ENCODE measurements at regions not wholly inside any gene's neighbourhood (a gene's known extent, or its start where the extent isn't known, plus 50 kb on each side); places are given as distances from the start of the nearest gene placed in this dataset.
"Not testable (repeated sequence)": the region's sequence is repeated elsewhere in the genome, so short reads cannot be mapped to it uniquely, and the experiment has no call there.

DNA sequence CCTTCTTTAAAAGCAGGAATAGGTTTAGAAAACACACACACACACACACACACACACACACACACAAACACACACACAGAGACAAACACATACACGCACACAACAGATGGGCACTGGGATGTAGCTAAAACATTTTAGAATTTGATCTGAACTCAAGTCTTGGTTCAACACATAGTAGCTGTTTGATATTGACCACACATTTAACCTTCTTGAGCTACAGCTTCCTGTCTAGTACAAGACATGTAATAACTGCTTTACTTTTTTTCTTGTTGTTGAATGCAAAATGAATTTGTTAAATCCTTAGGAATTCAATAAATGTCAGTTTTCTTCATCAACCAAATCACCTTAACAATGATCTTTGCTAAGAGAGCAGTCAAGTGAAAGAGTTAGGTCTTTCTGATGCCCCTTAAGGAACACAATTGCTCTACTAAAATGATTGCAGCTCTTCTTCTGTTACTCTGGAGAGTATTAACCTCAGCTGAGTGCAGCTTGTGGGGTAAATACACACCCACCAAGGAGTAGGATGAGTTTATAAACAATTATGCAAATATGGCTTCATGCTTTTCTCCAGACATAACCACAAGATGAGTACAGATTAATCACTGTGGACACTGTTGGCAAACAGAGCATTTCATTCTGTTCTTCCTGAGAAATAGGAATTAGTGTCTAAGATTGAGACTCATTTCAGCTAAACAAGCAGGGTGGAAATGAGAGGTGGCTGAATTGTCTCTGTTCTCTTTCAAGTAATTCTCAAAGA is 302.9 kb upstream of the PAPPA start:
- Histone ChIP-seq H3K27me3 (ENCODE audit: control insufficient read depth in 1 of 2, insufficient read depth in 2 of 2, low read length in 2 of 2) (no peaks in the 10 kb centered on the region), H3K27ac (ENCODE audit: low read depth, low read length) (no peak overlapping the region), H3K9me3 (ENCODE audit: low read length) (no peaks in the 10 kb centered on the region), H3K4me3 (ENCODE audit: low read depth in 1 of 2, low read length in 2 of 2) (no peak overlapping the region), H3K36me3 (ENCODE audit: insufficient read depth, low read length) (no peaks in the 10 kb centered on the region), H3K9ac (ENCODE audit: low read length) (no peak overlapping the region), H3K4me1 (ENCODE audit: insufficient read depth, low read length) (no peaks in the 10 kb centered on the region)

DNA sequence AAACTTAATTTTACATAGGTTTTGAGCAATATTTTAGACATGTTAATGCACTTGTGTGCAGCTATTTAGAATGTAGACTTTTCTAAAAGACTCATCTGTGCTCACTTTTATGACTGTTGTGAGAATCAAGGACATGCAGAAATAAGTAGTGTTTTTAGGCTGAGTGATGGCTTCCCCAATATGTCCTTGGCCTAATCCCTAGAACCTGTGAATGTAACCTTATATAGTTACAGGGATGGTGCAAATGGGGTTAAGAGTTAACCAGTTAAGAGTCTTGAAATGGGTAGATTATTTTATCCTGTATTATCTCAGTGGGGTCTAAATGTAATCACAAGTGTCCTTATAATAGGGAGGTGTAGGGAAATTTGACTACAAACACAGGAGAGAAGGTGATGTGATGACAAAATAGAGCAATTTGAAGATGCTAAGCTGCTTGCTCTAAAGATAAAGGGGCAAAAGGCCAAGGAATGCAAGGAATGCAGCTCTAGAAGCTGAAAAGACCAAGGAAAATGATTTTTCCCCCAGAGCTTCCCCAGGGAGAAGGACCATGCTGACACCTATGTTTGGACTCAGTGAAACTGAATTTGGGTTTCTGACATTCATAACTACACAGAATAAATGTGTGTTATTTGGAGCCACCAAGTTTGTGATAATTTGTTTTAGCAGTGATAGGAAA is 298.0 kb upstream of the PAPPA start:
- H3K4me1 ChIP-seq (ENCODE audit: insufficient read depth, low read length), result no peaks in the 10 kb centered on the region
- H3K9me3 ChIP-seq (ENCODE audit: low read length), result no peaks in the 10 kb centered on the region
- no peak overlapping the region for H3K4me3 ChIP-seq (ENCODE audit: low read depth in 1 of 2, low read length in 2 of 2)
- H3K27me3 ChIP-seq (ENCODE audit: control insufficient read depth in 1 of 2, insufficient read depth in 2 of 2, low read length in 2 of 2), result no peaks in the 10 kb centered on the region
- H3K36me3 ChIP-seq (ENCODE audit: insufficient read depth, low read length), result no peaks in the 10 kb centered on the region
- no peak overlapping the region for H3K27ac ChIP-seq (ENCODE audit: low read depth, low read length)
- H3K9ac ChIP-seq (ENCODE audit: low read length), result no peak overlapping the region

DNA sequence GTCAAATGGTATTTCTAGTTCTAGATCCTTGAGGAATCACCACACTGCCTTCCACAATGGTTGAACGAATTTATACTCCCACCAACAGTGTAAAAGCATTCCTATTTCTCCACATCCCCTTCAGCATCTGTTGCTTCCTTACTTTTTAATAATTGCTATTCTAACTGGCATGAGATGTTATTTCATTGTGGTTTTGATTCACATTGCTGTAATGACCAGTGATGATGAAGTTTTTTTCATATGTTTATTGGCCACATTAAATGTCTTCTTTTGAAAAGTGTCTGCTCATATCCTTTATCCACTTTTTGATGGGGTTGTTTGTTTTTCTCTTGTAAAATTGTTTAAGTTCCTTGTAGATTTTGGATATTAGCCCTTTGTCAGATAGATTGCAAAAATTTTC is 295.2 kb upstream of the PAPPA start:
- H3K4me1 ChIP-seq (ENCODE audit: insufficient read depth, low read length); H3K4me3 ChIP-seq (ENCODE audit: low read depth in 1 of 2, low read length in 2 of 2); H3K9ac ChIP-seq (ENCODE audit: low read length); H3K27ac ChIP-seq (ENCODE audit: low read depth, low read length); H3K9me3 ChIP-seq (ENCODE audit: low read length); H3K27me3 ChIP-seq (ENCODE audit: control insufficient read depth in 1 of 2, insufficient read depth in 2 of 2, low read length in 2 of 2); H3K36me3 ChIP-seq (ENCODE audit: insufficient read depth, low read length): not testable (repeated sequence)

DNA sequence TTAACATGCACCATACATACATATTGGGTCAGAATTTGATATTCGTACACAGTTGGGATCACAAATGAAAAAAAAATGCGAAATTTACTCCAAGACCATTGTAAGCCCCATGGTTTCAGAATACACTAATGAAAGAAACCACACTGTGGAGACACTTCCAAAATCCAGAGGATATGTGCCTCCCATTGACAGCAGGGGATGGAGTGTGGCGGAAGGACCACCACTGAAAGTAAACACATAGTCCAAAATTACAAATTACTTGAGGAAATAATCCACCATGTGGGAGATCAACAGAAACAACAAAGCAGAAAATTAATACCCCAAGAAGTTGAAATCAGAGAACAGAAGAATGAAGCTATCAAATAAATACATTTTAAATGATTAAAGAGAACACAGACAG is 291.6 kb upstream of the PAPPA start:
- Histone ChIP-seq H3K9ac (ENCODE audit: low read length) (no peak overlapping the region), H3K9me3 (ENCODE audit: low read length) (no peaks in the 10 kb centered on the region), H3K27ac (ENCODE audit: low read depth, low read length) (no peak overlapping the region), H3K36me3 (ENCODE audit: insufficient read depth, low read length) (no peaks in the 10 kb centered on the region), H3K4me3 (ENCODE audit: low read depth in 1 of 2, low read length in 2 of 2) (no peak overlapping the region), H3K4me1 (ENCODE audit: insufficient read depth, low read length) (no peaks in the 10 kb centered on the region), H3K27me3 (ENCODE audit: control insufficient read depth in 1 of 2, insufficient read depth in 2 of 2, low read length in 2 of 2) (no peaks in the 10 kb centered on the region)

DNA sequence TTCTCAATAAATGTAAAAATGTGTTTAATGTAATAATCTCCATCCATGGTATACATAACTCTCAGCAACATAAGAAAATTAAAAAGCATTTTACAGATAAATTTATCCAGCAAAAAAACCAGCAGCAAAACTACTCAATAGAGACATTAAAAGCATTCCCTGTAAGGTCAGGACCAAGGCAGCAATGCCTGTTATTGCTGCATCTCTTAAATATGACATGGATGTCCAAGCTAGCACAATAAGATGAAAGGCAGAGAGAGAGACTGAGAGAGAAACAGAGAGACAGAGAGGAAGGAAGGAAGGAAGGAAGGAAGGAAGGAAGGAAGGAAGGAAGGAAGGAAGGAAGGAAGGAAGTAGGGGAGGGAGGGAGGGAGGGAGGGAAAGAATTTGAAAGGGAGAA is 289.0 kb upstream of the PAPPA start:
- Histone ChIP-seq H3K4me3 (ENCODE audit: low read depth in 1 of 2, low read length in 2 of 2) (no peak overlapping the region), H3K36me3 (ENCODE audit: insufficient read depth, low read length) (no peaks in the 10 kb centered on the region), H3K4me1 (ENCODE audit: insufficient read depth, low read length) (no peaks in the 10 kb centered on the region), H3K27me3 (ENCODE audit: control insufficient read depth in 1 of 2, insufficient read depth in 2 of 2, low read length in 2 of 2) (no peaks in the 10 kb centered on the region), H3K9me3 (ENCODE audit: low read length) (no peaks in the 10 kb centered on the region), H3K27ac (ENCODE audit: low read depth, low read length) (no peak overlapping the region), H3K9ac (ENCODE audit: low read length) (no peak overlapping the region)

DNA sequence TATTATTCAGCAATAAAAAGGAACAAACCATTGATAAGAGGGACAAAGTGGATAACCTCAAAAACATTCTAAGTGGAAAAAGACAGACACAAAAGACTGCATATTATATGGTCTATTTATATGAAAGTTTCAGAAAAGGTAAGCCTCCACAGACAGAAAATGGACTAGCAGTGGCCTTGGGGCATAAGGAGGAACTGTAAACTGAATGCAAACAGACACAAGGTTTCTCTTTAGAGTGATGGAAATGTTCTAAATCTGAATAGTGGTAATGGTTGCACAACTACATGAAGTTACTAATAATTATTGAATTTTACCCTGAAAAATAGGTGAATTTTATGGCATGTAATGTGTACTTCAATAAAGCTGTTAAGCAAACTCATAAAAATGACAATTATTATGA is 286.3 kb upstream of the PAPPA start:
- H3K27me3 ChIP-seq (ENCODE audit: control insufficient read depth in 1 of 2, insufficient read depth in 2 of 2, low read length in 2 of 2), result no peaks in the 10 kb centered on the region
- no peaks in the 10 kb centered on the region for H3K9me3 ChIP-seq (ENCODE audit: low read length)

DNA sequence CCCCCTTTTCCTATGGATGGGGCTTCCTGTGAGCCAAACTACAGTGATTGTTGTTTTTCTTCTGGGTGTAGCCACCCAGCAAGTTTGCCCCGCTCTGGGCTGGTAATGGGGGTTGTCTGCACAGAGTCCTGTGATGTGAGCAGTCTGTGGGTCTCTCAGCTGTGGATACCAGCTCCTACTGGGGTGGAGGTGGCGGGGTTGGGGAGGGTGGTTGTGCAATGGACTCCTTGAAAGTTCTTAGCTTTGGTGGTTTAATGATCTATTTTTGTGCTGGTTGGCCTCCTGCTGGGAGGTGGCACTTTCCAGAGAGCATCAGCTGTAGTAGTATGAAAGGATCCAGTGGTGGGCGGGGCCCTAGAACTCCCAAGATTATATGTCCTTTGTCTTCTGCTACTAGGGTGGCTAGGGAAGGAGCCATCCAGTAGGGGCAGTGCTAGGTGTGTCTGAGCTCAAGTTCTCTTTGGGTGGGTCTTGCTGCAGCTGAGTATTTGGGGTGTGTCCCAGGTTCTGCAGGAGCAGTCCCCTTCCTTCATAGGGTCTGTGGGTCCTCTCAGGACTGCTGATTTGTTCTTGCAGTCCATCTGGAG is 275.6 kb upstream of the PAPPA start:
- H3K9me3 ChIP-seq (ENCODE audit: low read length), result no peaks in the 10 kb centered on the region
- no peaks in the 10 kb centered on the region for H3K4me1 ChIP-seq (ENCODE audit: insufficient read depth, low read length)
- H3K36me3 ChIP-seq (ENCODE audit: insufficient read depth, low read length), result no peaks in the 10 kb centered on the region
- H3K27me3 ChIP-seq (ENCODE audit: control insufficient read depth in 1 of 2, insufficient read depth in 2 of 2, low read length in 2 of 2), result no peaks in the 10 kb centered on the region
- H3K9ac ChIP-seq (ENCODE audit: low read length), result no peak overlapping the region
- no peak overlapping the region for H3K4me3 ChIP-seq (ENCODE audit: low read depth in 1 of 2, low read length in 2 of 2)
- no peak overlapping the region for H3K27ac ChIP-seq (ENCODE audit: low read depth, low read length)

More for the DNA sequence above, 286.3 kb upstream of the PAPPA start:
- Histone ChIP-seq H3K36me3 (ENCODE audit: insufficient read depth, low read length) (no peaks in the 10 kb centered on the region), H3K9ac (ENCODE audit: low read length) (no peak overlapping the region), H3K4me1 (ENCODE audit: insufficient read depth, low read length) (no peaks in the 10 kb centered on the region), H3K4me3 (ENCODE audit: low read depth in 1 of 2, low read length in 2 of 2) (no peak overlapping the region), H3K27ac (ENCODE audit: low read depth, low read length) (no peak overlapping the region)

DNA sequence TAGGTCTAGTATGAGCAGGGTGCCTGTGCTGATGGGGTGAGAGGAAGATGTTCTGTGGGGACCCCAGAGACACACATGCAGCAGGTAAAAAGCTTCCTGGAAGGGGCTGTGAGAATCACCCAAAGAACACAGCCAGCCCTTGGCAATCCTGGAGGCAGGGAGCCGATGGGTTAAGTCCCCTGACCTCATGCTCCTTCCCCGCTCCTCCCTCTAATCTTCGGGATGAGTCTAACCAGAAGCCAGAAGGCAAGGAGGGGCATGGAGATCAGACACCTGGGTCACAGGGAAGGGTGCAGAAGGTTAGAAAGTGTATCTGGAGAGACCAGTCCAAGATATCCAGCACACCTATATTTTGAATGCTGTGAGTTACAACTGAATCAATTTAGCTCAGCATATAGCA is 274.1 kb upstream of the PAPPA start:
- H3K4me1 ChIP-seq (ENCODE audit: insufficient read depth, low read length), result no peaks in the 10 kb centered on the region
- H3K27me3 ChIP-seq (ENCODE audit: control insufficient read depth in 1 of 2, insufficient read depth in 2 of 2, low read length in 2 of 2), result no peaks in the 10 kb centered on the region
- H3K9me3 ChIP-seq (ENCODE audit: low read length), result no peaks in the 10 kb centered on the region
- no peak overlapping the region for H3K27ac ChIP-seq (ENCODE audit: low read depth, low read length)
- no peak overlapping the region for H3K9ac ChIP-seq (ENCODE audit: low read length)
- H3K4me3 ChIP-seq (ENCODE audit: low read depth in 1 of 2, low read length in 2 of 2), result no peak overlapping the region
- H3K36me3 ChIP-seq (ENCODE audit: insufficient read depth, low read length), result no peaks in the 10 kb centered on the region

DNA sequence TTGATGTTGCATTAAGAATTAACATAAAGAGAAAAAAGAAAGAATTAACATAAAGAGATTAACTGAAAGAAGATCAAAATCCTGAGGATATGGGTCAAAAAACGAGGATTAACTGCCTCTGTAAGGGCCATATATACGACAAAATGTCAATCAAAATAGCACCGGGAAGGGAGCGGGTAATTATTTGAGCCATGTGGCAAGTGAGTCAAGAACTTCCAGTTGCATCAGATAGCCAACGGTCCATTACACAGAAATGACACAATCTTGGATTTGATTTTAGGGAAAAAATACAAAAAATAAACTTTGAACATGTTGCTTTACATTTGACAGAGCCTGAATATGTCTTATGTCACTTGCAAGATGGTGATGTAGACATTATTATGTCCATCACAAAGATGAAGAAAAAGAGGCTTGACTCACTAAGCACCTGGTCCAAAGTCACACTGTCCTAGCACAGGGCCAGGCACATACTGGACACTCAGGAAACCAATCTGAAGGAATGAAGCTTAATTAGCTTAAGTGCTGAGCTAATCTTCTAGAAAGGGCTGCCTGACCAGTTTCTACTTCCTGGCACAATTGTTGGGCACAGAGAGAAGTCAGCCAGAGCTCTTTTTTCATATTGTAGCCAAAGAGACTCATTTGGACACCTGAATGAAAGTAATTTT is 273.2 kb upstream of the PAPPA start:
- no peak overlapping the region for H3K27ac ChIP-seq (ENCODE audit: low read depth, low read length)
- H3K27me3 ChIP-seq (ENCODE audit: control insufficient read depth in 1 of 2, insufficient read depth in 2 of 2, low read length in 2 of 2), result no peaks in the 10 kb centered on the region
- no peaks in the 10 kb centered on the region for H3K36me3 ChIP-seq (ENCODE audit: insufficient read depth, low read length)
- H3K9ac ChIP-seq (ENCODE audit: low read length), result no peak overlapping the region
- H3K4me3 ChIP-seq (ENCODE audit: low read depth in 1 of 2, low read length in 2 of 2), result no peak overlapping the region
- H3K4me1 ChIP-seq (ENCODE audit: insufficient read depth, low read length), result no peaks in the 10 kb centered on the region
- H3K9me3 ChIP-seq (ENCODE audit: low read length), result no peaks in the 10 kb centered on the region

DNA sequence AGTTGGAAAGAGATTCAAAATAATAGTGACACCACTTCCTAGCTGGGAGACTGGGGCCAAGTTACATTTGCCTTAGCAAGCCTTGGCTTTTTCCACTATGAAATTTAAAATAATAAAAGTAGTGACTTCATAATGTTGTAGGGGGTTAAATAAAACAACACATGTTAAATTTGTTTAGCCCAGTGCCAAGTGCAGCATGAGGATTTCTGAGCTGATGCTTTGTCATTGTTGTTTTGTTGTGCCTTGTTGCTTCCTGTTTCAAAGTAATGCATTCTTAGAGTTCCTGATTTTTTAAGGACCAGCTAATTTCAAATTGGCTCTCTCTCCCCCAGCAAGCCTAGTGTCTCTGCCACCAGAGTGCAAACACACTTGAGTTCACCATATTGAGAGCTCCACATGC is 270.7 kb upstream of the PAPPA start:
- Histone ChIP-seq H3K4me1 (ENCODE audit: insufficient read depth, low read length) (no peaks in the 10 kb centered on the region), H3K27me3 (ENCODE audit: control insufficient read depth in 1 of 2, insufficient read depth in 2 of 2, low read length in 2 of 2) (no peaks in the 10 kb centered on the region), H3K4me3 (ENCODE audit: low read depth in 1 of 2, low read length in 2 of 2) (no peak overlapping the region), H3K9ac (ENCODE audit: low read length) (no peak overlapping the region), H3K36me3 (ENCODE audit: insufficient read depth, low read length) (no peaks in the 10 kb centered on the region), H3K27ac (ENCODE audit: low read depth, low read length) (no peak overlapping the region), H3K9me3 (ENCODE audit: low read length) (no peaks in the 10 kb centered on the region)

DNA sequence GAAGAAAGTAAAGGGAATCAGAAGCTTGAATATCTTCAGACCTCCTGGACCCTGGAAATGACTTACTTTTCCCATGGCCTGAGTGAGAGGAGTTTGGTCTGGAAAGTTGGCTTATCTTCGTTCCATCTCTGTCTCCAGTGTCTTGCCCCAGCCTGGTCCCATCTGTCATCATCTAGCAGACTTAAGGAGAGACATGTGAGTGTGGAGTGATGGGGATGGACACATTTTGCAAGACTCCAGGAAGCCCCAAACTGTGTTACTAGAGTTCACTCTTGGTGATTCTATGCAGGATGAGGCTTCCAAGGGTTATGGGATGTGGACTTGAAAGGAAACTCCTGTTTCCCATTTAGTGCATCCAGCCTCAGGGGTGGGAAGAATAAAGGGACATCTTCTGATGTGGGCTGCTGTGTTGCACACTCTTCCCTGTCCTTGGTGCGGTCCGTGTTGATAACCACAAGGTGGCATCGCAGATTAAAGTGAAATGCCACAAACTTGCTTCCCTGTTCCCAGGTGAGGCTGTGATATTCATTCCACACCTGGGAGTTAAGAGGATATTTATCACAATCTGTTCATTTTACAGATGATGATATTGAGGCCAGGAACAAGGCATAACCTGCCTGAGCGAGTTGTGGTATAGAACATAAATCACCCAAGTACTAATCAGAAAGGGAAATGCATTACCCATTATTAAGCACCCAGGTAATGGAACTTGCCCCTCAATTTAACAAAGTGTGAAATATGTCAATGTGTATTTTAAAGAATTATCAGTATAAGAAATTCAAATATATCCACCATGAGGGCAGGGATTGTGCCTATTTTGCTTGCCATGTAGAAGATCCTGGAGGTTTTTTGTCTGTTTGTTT is 269.9 kb upstream of the PAPPA start:
- H3K27me3 ChIP-seq (ENCODE audit: control insufficient read depth in 1 of 2, insufficient read depth in 2 of 2, low read length in 2 of 2), result no peaks in the 10 kb centered on the region
- H3K9me3 ChIP-seq (ENCODE audit: low read length), result no peaks in the 10 kb centered on the region
- no peaks in the 10 kb centered on the region for H3K36me3 ChIP-seq (ENCODE audit: insufficient read depth, low read length)
- H3K27ac ChIP-seq (ENCODE audit: low read depth, low read length), result no peak overlapping the region
- H3K4me1 ChIP-seq (ENCODE audit: insufficient read depth, low read length), result no peaks in the 10 kb centered on the region
- no peak overlapping the region for H3K9ac ChIP-seq (ENCODE audit: low read length)
- H3K4me3 ChIP-seq (ENCODE audit: low read depth in 1 of 2, low read length in 2 of 2), result no peak overlapping the region

All from muscle layer of colon (tissue), 2 donors.